Keratinocyte (primary cell): ENCODE measurements at regions not wholly inside any gene's neighbourhood (a gene's known extent, or its start where the extent isn't known, plus 50 kb on each side); places are given as distances from the start of the nearest gene placed in this dataset.

Experiments used
- DNase-seq: peaks from one replicate; pipeline ENCODE4 v3.0.0-alpha.2; 2011; ENCODE audit warnings: low read depth, missing footprints, low spot score
- FAIRE-seq: peaks from 2 replicates; lab custom pipeline; 2011; peaks lifted over from hg19 to GRCh38; lab: Jason Lieb, UNC
- H2AFZ ChIP-seq: 2 replicates; pipeline ENCODE4 v1.6.0; 2012; ENCODE audit warnings: low read length, control low read depth, inconsistent platforms; ENCODE audit not compliant: control insufficient read depth
- H3K27ac ChIP-seq: 2 replicates; pipeline ENCODE4 v1.5.1; 2011; ENCODE audit warnings: low read length; ENCODE audit not compliant: control insufficient read depth, insufficient read depth
- H3K27me3 ChIP-seq: 3 replicates; pipeline ENCODE4 v1.6.0; 2011; ENCODE audit warnings: low read length; ENCODE audit not compliant: control insufficient read depth, insufficient read depth; ENCODE audit errors: extremely low read depth
- H3K36me3 ChIP-seq, 2 experiments: 2 replicates in 1 of 2; 3 replicates in 1 of 2; pipeline ENCODE4 v1.5.1; 2011; ENCODE audit warnings: low read length in 2 of 2, mild to moderate bottlenecking in 1 of 2; ENCODE audit not compliant: control insufficient read depth in 2 of 2, insufficient read depth in 2 of 2; ENCODE audit errors: extremely low read depth in 1 of 2
- H3K4me1 ChIP-seq: 3 replicates; pipeline ENCODE4 v1.5.1; 2011; ENCODE audit warnings: low read length; ENCODE audit not compliant: control insufficient read depth, insufficient read depth; ENCODE audit errors: extremely low read depth
- H3K4me2 ChIP-seq: 3 replicates; pipeline ENCODE4 v1.6.0; 2011; ENCODE audit warnings: low read depth, low read length; ENCODE audit not compliant: control insufficient read depth, insufficient read depth; ENCODE audit errors: extremely low read depth
- H3K4me3 ChIP-seq, 3 experiments: fragments of 200-600 bp in 1 of 3; sonication (generic) in 1 of 3; 2 replicates in 2 of 3; 3 replicates in 1 of 3; pipeline ENCODE4 v1.5.1; 2011 to 2016; ENCODE audit warnings: low read length in 3 of 3, mild to moderate bottlenecking in 3 of 3, control low read depth in 2 of 3, inconsistent platforms in 1 of 3, low read depth in 1 of 3, mixed read lengths in 1 of 3, mixed run types in 1 of 3, moderate library complexity in 1 of 3; ENCODE audit not compliant: control insufficient read depth in 2 of 3, insufficient read depth in 2 of 3; ENCODE audit errors: extremely low read depth in 1 of 3
- H3K79me2 ChIP-seq: 2 replicates; pipeline ENCODE4 v1.6.0; 2012; ENCODE audit warnings: low read length; ENCODE audit not compliant: control insufficient read depth, insufficient read depth
- H3K9ac ChIP-seq: 3 replicates; pipeline ENCODE4 v1.6.0; 2011; ENCODE audit warnings: low read length; ENCODE audit not compliant: control insufficient read depth, insufficient read depth; ENCODE audit errors: extremely low read depth
- H3K9me1 ChIP-seq: 3 replicates; pipeline ENCODE4 v1.6.0; 2011; ENCODE audit warnings: low read length; ENCODE audit not compliant: control insufficient read depth, insufficient read depth; ENCODE audit errors: extremely low read depth
- H3K9me3 ChIP-seq: 2 replicates; pipeline ENCODE4 v1.5.1; 2012; ENCODE audit warnings: low read depth, low read length; ENCODE audit not compliant: control insufficient read depth
- H4K20me1 ChIP-seq: 3 replicates; pipeline ENCODE4 v1.6.0; 2011; ENCODE audit warnings: low read length; ENCODE audit not compliant: control insufficient read depth, insufficient read depth; ENCODE audit errors: extremely low read depth
- CTCF ChIP-seq, 3 experiments: IDR thresholded peaks in 1 of 3; conservative IDR thresholded peaks in 1 of 3; optimal IDR thresholded peaks in 1 of 3; 2 replicates in 2 of 3; 3 replicates in 1 of 3; pipeline versions ENCODE3 to v1.5.1; 2011; ENCODE audit warnings: low read length in 3 of 3, mild to moderate bottlenecking in 3 of 3, moderate library complexity in 2 of 3, control low read depth in 1 of 3, inconsistent platforms in 1 of 3; ENCODE audit not compliant: insufficient read depth in 2 of 3; ENCODE audit errors: extremely low read depth in 1 of 3
- EZH2 ChIP-seq: IDR thresholded peaks from one replicate; pipeline ENCODE4 v1.6.1; 2012; ENCODE audit warnings: inconsistent platforms, mild to moderate bottlenecking, low read length, moderate library complexity
- dilution Hi-C: fragments of 300-500 bp; cut with MboI; formaldehyde crosslinking; loops from one replicate; pipeline ENCODE4 v1.7.0; 2020; ENCODE audit warnings: low sequenced_read_pairs; ENCODE audit not compliant: extremely low pct_ligation_motif_present

DNA sequence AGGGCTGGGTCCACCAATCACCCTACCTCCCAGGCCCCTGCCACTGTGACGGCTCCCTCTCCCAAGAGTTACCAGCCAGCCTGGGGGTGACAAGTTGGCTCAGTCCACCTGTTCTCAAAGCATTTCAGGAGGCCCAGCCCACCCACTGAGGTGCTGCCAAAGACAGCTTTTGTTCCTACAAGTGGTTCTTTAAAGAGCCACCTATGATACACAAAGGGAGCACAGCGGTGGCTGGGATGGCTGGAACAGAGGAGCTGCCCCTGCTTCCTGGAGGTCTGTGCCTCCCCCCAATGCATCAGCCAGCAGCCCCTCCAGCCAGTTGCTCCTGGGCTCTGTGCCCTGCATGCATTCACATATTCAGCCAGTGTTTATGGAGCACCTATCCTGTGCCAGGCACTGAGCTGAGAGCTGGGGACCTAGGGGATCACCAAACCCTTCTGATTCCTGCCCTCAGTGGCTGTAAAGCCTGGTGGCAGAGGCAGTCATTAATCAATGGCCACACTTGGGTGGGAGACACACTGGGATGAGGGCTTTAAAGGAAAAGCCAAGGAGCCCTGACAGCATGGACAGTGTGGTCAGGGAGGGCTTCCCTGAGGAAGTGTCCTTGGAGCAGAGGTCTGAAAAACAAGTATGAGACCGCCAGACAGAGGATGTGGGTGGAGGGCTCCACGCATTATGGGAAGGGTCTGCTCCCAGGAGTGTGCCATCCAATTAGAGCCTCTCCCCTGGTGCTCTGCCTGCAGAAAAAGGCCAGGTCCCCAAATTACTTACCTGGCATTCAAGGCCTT, 107.1 kb upstream of the LINGO1 start:
- Histone ChIP-seq H3K9me3 (no peaks in the 10 kb centered on the region), H3K36me3 (no peaks in the 10 kb centered on the region), H3K4me3 (no peak overlapping the region), H3K9me1 (no peaks in the 10 kb centered on the region), H3K27me3 (peaks cover 27% of the 10 kb centered on the region), H4K20me1 (peaks cover 4% of the 10 kb centered on the region), H3K79me2 (no peaks in the 10 kb centered on the region), H3K27ac (no peak overlapping the region), H2AFZ (no peak overlapping the region), H3K9ac (no peak overlapping the region), H3K4me2 (no peak overlapping the region), H3K4me1 (no peaks in the 10 kb centered on the region)
- no peak for DNase-seq
- no peak for FAIRE-seq
- no peak for TF ChIP-seq EZH2
- no peak for TF ChIP-seq CTCF (optimal IDR thresholded peaks at IDR 0.05 in 1 of 3, IDR thresholded peaks at IDR 0.05 in 1 of 3, conservative IDR thresholded peaks at IDR 0.05 in 1 of 3; ENCODE audit: extremely low read depth in 1 of 3, insufficient read depth in 2 of 3, low read length in 3 of 3)
- dilution Hi-C loops: no loop called here

DNA sequence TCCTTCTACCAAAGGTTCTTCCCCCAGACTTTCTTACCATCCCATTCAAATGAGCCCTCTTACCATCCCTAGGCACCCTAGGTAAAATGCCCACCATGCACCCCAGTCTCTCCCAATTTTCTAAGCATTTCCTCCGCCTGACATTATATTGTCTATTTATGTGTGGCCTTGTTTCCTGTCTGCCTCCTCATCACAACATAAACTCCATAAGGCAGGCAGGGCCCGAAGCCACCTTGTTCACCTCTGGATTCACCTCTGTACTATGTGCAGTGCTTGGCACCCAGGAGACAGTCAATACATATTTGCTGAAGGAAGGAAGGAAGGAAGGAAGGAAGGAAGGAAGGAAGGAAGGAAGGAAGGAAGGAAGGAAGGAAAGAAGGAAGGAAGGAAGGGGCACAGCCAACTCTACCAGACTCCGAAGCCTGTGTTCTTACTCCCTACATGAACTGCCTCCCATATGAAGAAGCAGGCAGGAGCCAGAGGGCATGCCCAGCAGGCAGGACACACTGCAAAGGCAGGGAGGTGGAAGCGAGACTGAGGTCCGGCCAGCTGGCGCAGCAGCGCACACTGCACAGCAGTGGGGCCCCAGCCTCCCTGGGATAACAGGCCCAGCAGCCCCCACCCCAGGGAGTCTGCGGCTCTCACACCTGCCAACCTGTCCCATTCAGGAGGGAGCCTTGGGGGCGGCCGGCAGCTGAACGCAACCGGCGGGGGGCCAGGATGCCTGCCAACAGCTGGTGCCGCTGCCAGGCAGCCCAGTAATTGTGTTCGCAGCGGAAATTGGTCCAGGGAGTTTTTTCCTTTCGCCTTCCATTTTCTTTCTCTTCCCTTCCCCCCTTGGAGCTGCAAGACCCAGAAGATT, 106.0 kb upstream of the LINGO1 start:
- no peak for FAIRE-seq

More for the DNA sequence above, 106.0 kb upstream of the LINGO1 start:
- peaks cover 27% of the 10 kb centered on the region for H3K27me3 ChIP-seq
- peaks cover 4% of the 10 kb centered on the region for H4K20me1 ChIP-seq
- H3K9me3 ChIP-seq: no peaks in the 10 kb centered on the region
- no peak overlapping the region for H3K27ac ChIP-seq
- no peak overlapping the region for H3K9ac ChIP-seq
- no peak overlapping the region for H2AFZ ChIP-seq
- H3K4me1 ChIP-seq: no peaks in the 10 kb centered on the region
- no peaks in the 10 kb centered on the region for H3K9me1 ChIP-seq
- dilution Hi-C loops: no loop called here
- H3K4me3 ChIP-seq: no peak overlapping the region
- DNase-seq: no peak
- no peaks in the 10 kb centered on the region for H3K36me3 ChIP-seq
- H3K4me2 ChIP-seq: no peak overlapping the region
- H3K79me2 ChIP-seq: no peaks in the 10 kb centered on the region
- TF ChIP-seq CTCF (optimal IDR thresholded peaks at IDR 0.05 in 1 of 3, IDR thresholded peaks at IDR 0.05 in 1 of 3, conservative IDR thresholded peaks at IDR 0.05 in 1 of 3; ENCODE audit: extremely low read depth in 1 of 3, insufficient read depth in 2 of 3, low read length in 3 of 3) (no peak), EZH2 (no peak)
